DOHH2 (cell line): ENCODE measurements at regions not wholly inside any gene's neighbourhood (a gene's known extent, or its start where the extent isn't known, plus 50 kb on each side); places are given as distances from the start of the nearest gene placed in this dataset.

ENCODE experiments used
- H3F3A ChIP-seq: fragments of 200-600 bp; sonication (generic), shearing (Covaris generic); 2 replicates; pipeline ENCODE4 v1.6.0; 2016; ENCODE audit warnings: antibody characterized with exemption, mild to moderate bottlenecking; ENCODE audit not compliant: control insufficient read depth, insufficient read depth
- H3K27ac ChIP-seq: fragments of 200-600 bp; sonication (generic); 2 replicates; pipeline ENCODE4 v1.5.1; 2014; ENCODE audit warnings: low read depth, mild to moderate bottlenecking, low read length, moderate library complexity
- H3K27me3 ChIP-seq: fragments of 200-600 bp; sonication (generic); 2 replicates; pipeline ENCODE4 v1.6.1; 2014; ENCODE audit warnings: mild to moderate bottlenecking, low read length, mixed read lengths; ENCODE audit not compliant: control insufficient read depth
- H3K36me3 ChIP-seq: fragments of 200-600 bp; sonication (generic); 2 replicates; pipeline ENCODE4 v1.6.1; 2014; ENCODE audit warnings: mild to moderate bottlenecking, low read length, moderate library complexity, mixed read lengths; ENCODE audit not compliant: control insufficient read depth
- H3K4me1 ChIP-seq: fragments of 200-600 bp; sonication (generic); 2 replicates; pipeline ENCODE4 v1.6.1; 2014; ENCODE audit warnings: mild to moderate bottlenecking, low read length, mixed read lengths; ENCODE audit not compliant: control insufficient read depth
- H3K4me2 ChIP-seq: fragments of 200-600 bp; sonication (generic); 2 replicates; pipeline ENCODE4 v1.6.0; 2014; ENCODE audit warnings: mild to moderate bottlenecking, low read length, moderate library complexity
- H3K4me3 ChIP-seq: fragments of 200-600 bp; sonication (generic); 2 replicates; pipeline ENCODE4 v1.5.1; 2014; ENCODE audit warnings: mild to moderate bottlenecking, low read length, mixed read lengths
- H3K79me2 ChIP-seq: fragments of 200-600 bp; sonication (generic); 2 replicates; pipeline ENCODE4 v1.6.1; 2014; ENCODE audit warnings: mild to moderate bottlenecking, low read length, mixed read lengths; ENCODE audit not compliant: control insufficient read depth
- H3K9me2 ChIP-seq: fragments of 200-600 bp; sonication (generic); replicated peaks from 2 replicates; pipeline ENCODE4 v1.6.1; 2014; ENCODE audit warnings: mild to moderate bottlenecking, low read length, mixed read lengths; ENCODE audit not compliant: control insufficient read depth
- H3K9me3 ChIP-seq: fragments of 200-600 bp; sonication (generic); 2 replicates; pipeline ENCODE4 v1.6.1; 2014; ENCODE audit warnings: antibody characterized with exemption, low read length, mixed read lengths; ENCODE audit not compliant: control insufficient read depth, insufficient read depth
- H4K20me1 ChIP-seq: fragments of 200-600 bp; sonication (generic); 2 replicates; pipeline ENCODE4 v1.6.0; 2014; ENCODE audit warnings: low read depth, mild to moderate bottlenecking, antibody characterized with exemption, low read length, moderate library complexity; ENCODE audit not compliant: control insufficient read depth, insufficient read depth
- EZH2phosphoT487 ChIP-seq: fragments of 200-600 bp; sonication (generic); IDR thresholded peaks from 2 replicates; pipeline ENCODE4 v1.6.1; 2017; ENCODE audit warnings: borderline replicate concordance, mild to moderate bottlenecking, antibody characterized with exemption, low read length, moderate library complexity, mixed read lengths
- TF ChIP-seq, protein P1 (sequence below): fragments of 200-600 bp; sonication (generic); IDR thresholded peaks from one replicate; pipeline ENCODE4 v1.5.1; 2014; ENCODE audit warnings: antibody characterized with exemption, mild to moderate bottlenecking, low read depth, low read length; ENCODE audit not compliant: poor library complexity, severe bottlenecking

DNA sequence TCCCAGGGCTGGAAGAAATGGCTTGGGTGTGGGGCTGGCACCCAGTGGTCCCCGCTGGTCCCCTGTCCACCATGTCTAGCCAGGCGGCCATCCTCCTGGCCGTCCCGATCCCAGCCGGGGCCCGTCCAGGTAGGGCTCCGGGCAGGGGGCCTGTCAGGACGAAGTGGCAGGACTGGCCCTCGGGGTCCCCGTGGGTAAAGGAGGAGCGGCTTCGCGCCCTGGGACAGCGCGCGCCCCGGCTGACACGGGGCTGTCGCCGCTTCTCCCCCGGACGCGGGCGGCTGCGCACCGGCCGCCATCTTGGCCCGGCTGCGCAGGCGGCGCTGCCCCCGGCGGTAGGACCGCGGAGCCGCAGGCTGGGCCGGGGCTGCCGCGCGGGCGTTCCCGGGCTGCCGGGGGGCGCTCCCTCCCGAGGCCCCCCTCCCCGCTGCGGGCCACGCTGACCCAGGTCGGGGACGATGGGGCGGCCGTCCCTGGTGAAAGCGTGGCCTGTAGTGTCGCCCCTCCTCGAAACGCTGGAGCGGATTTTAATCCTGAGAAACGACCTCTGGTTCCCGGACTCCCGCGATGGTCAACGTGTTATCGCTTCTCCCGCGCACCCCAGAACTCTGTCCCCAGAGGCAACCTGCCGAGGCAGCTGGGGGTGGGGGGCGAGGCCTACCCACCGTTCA lies 60.4 kb upstream of the BCOR start:
- no peaks in the 10 kb centered on the region for H4K20me1 ChIP-seq
- TF ChIP-seq EZH2phosphoT487 = no peak
- TF ChIP-seq, protein P1, sequence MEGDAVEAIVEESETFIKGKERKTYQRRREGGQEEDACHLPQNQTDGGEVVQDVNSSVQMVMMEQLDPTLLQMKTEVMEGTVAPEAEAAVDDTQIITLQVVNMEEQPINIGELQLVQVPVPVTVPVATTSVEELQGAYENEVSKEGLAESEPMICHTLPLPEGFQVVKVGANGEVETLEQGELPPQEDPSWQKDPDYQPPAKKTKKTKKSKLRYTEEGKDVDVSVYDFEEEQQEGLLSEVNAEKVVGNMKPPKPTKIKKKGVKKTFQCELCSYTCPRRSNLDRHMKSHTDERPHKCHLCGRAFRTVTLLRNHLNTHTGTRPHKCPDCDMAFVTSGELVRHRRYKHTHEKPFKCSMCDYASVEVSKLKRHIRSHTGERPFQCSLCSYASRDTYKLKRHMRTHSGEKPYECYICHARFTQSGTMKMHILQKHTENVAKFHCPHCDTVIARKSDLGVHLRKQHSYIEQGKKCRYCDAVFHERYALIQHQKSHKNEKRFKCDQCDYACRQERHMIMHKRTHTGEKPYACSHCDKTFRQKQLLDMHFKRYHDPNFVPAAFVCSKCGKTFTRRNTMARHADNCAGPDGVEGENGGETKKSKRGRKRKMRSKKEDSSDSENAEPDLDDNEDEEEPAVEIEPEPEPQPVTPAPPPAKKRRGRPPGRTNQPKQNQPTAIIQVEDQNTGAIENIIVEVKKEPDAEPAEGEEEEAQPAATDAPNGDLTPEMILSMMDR = no peak
- peak overlapping the region; percentile 63 for H3K4me3 ChIP-seq
- no peak overlapping the region for H3K27ac ChIP-seq
- H3K9me3 ChIP-seq = no peaks in the 10 kb centered on the region
- 0 out of 2 replicates have a peak, but pooled peaks cover 4% of the 10 kb centered on the region for H3F3A ChIP-seq
- H3K4me2 ChIP-seq = peak overlapping the region; percentile 70
- no peaks in the 10 kb centered on the region for H3K79me2 ChIP-seq
- H3K36me3 ChIP-seq = no peaks in the 10 kb centered on the region
- H3K9me2 ChIP-seq = no peaks in the 10 kb centered on the region
- H3K27me3 ChIP-seq = peaks cover 17% of the 10 kb centered on the region
- peaks cover 22% of the 10 kb centered on the region for H3K4me1 ChIP-seq

- no peaks in the 10 kb centered on the region for H3K9me3 ChIP-seq
- H3K27ac ChIP-seq = no peak overlapping the region
- no peaks in the 10 kb centered on the region for H3K79me2 ChIP-seq
- peaks cover 29% of the 10 kb centered on the region for H3K4me1 ChIP-seq
- H3K9me2 ChIP-seq = no peaks in the 10 kb centered on the region
- H4K20me1 ChIP-seq = no peaks in the 10 kb centered on the region
- H3K36me3 ChIP-seq = no peaks in the 10 kb centered on the region
- peak overlapping the region; percentile 70; the same call in 1 of the 2 replicates for H3K4me2 ChIP-seq
- H3K4me3 ChIP-seq = no peak overlapping the region
- peaks cover 17% of the 10 kb centered on the region for H3K27me3 ChIP-seq
- no peak for TF ChIP-seq EZH2phosphoT487
- TF ChIP-seq, protein P1 = no peak
- H3F3A ChIP-seq = 0 out of 2 replicates have a peak, but pooled peaks cover 4% of the 10 kb centered on the region
Measured at GRCh38 chrX:40157228-40158035, 59.7 kb upstream of the BCOR start.

- no peaks in the 10 kb centered on the region for H4K20me1 ChIP-seq
- no peak overlapping the region for H3K4me2 ChIP-seq
- TF ChIP-seq, protein P1 = no peak
- TF ChIP-seq EZH2phosphoT487 = no peak
- peaks cover 17% of the 10 kb centered on the region for H3K27me3 ChIP-seq
- no peaks in the 10 kb centered on the region for H3K9me3 ChIP-seq
- H3K36me3 ChIP-seq = no peaks in the 10 kb centered on the region
- no peaks in the 10 kb centered on the region for H3K9me2 ChIP-seq
- H3K4me1 ChIP-seq = peaks cover 33% of the 10 kb centered on the region
- H3K27ac ChIP-seq = no peak overlapping the region
- H3F3A ChIP-seq = 0 out of 2 replicates have a peak, but pooled peaks cover 4% of the 10 kb centered on the region
- no peak overlapping the region for H3K4me3 ChIP-seq
- no peaks in the 10 kb centered on the region for H3K79me2 ChIP-seq
Measured at GRCh38 chrX:40156470-40157227, 58.9 kb upstream of the BCOR start.
